Parathyroid adenoma (tissue), 2 donors: ENCODE measurements at regions not wholly inside any gene's neighbourhood (a gene's known extent, or its start where the extent isn't known, plus 50 kb on each side); places are given as distances from the start of the nearest gene placed in this dataset.
A peak's percentile ranks its signal among the peaks of the same experiment; 100 is the strongest.

ENCODE experiments used
- H2AFZ ChIP-seq: fragments of 300-600 bp; sonication (generic); one replicate; pipeline ENCODE4 v1.7.0; 2017; ENCODE audit warnings: antibody characterized with exemption, mild to moderate bottlenecking
- H3K27ac ChIP-seq: fragments of 300-600 bp; sonication (generic); one replicate; pipeline ENCODE4 v1.7.0; 2017
- H3K27me3 ChIP-seq: fragments of 300-600 bp; sonication (generic); one replicate; pipeline ENCODE4 v1.7.0; 2017; ENCODE audit warnings: low read length; ENCODE audit not compliant: control insufficient read depth, insufficient read depth
- H3K36me3 ChIP-seq: fragments of 300-600 bp; sonication (generic); one replicate; pipeline ENCODE4 v1.7.0; 2017; ENCODE audit warnings: low read length; ENCODE audit not compliant: control insufficient read depth, insufficient read depth
- H3K4me1 ChIP-seq: fragments of 300-600 bp; sonication (generic); one replicate; pipeline ENCODE4 v1.7.0; 2017; ENCODE audit warnings: control low read depth
- H3K4me2 ChIP-seq: fragments of 300-600 bp; sonication (generic); one replicate; pipeline ENCODE4 v1.7.0; 2017; ENCODE audit warnings: low read length
- H3K4me3 ChIP-seq: fragments of 300-600 bp; sonication (generic); one replicate; pipeline ENCODE4 v1.7.0; 2017; ENCODE audit warnings: low read depth, low read length
- H3K79me2 ChIP-seq: fragments of 300-600 bp; sonication (generic); one replicate; pipeline ENCODE4 v1.7.0; 2017; ENCODE audit warnings: control low read depth
- H3K9ac ChIP-seq: fragments of 300-600 bp; sonication (generic); one replicate; pipeline ENCODE4 v1.7.0; 2017; ENCODE audit warnings: mild to moderate bottlenecking
- H3K9me3 ChIP-seq: fragments of 300-600 bp; sonication (generic); one replicate; pipeline ENCODE4 v1.7.0; 2017; ENCODE audit warnings: low read length; ENCODE audit not compliant: control insufficient read depth
- TF ChIP-seq, protein P1 (sequence below): fragments of 300-600 bp; sonication (generic); IDR thresholded peaks from one replicate; pipeline ENCODE4 v1.7.0; 2017; ENCODE audit warnings: antibody characterized with exemption, mild to moderate bottlenecking
- donor health status: primary hyperparathyroidism.

DNA sequence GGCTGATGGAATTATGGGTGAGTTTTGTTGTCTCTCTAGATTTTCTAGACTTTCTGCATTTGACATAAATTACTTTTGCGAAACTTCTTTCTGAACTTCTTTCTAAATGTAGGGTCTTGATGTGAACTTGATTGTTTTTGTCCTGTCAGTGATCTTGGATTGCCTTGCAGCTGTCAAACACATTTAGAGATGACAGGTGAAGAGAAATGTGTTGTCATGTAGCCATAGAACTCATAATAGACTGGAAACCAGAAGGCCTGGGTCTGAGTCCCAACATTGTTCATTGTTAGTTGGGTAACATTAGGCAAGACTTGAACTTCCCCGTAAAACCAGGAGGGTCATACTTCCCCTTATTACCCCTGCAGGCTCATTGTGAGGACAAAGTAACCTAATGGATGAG is 109.0 kb downstream of the LRIG3 start:
- H3K4me3 ChIP-seq: no peak overlapping the region
- no peaks in the 10 kb centered on the region for H3K79me2 ChIP-seq
- no peak overlapping the region for H2AFZ ChIP-seq
- no peak overlapping the region for H3K27ac ChIP-seq
- H3K4me1 ChIP-seq: peaks cover 2% of the 10 kb centered on the region
- TF ChIP-seq, protein P1, sequence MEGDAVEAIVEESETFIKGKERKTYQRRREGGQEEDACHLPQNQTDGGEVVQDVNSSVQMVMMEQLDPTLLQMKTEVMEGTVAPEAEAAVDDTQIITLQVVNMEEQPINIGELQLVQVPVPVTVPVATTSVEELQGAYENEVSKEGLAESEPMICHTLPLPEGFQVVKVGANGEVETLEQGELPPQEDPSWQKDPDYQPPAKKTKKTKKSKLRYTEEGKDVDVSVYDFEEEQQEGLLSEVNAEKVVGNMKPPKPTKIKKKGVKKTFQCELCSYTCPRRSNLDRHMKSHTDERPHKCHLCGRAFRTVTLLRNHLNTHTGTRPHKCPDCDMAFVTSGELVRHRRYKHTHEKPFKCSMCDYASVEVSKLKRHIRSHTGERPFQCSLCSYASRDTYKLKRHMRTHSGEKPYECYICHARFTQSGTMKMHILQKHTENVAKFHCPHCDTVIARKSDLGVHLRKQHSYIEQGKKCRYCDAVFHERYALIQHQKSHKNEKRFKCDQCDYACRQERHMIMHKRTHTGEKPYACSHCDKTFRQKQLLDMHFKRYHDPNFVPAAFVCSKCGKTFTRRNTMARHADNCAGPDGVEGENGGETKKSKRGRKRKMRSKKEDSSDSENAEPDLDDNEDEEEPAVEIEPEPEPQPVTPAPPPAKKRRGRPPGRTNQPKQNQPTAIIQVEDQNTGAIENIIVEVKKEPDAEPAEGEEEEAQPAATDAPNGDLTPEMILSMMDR: no peak
- H3K9me3 ChIP-seq: no peaks in the 10 kb centered on the region
- H3K4me2 ChIP-seq: no peak overlapping the region
- no peaks in the 10 kb centered on the region for H3K36me3 ChIP-seq
- no peak overlapping the region for H3K9ac ChIP-seq
- H3K27me3 ChIP-seq: no peaks in the 10 kb centered on the region

- Histone ChIP-seq H3K4me3 (no peak overlapping the region), H3K36me3 (no peaks in the 10 kb centered on the region), H3K9me3 (no peaks in the 10 kb centered on the region), H3K27ac (no peak overlapping the region), H3K27me3 (no peaks in the 10 kb centered on the region), H3K79me2 (no peaks in the 10 kb centered on the region), H2AFZ (no peak overlapping the region), H3K9ac (no peak overlapping the region), H3K4me1 (peaks cover 2% of the 10 kb centered on the region), H3K4me2 (no peak overlapping the region)
- TF ChIP-seq, protein P1: no peak
Measured at GRCh38 chr12:58812214-58812613, 108.1 kb downstream of the LRIG3 start.

DNA sequence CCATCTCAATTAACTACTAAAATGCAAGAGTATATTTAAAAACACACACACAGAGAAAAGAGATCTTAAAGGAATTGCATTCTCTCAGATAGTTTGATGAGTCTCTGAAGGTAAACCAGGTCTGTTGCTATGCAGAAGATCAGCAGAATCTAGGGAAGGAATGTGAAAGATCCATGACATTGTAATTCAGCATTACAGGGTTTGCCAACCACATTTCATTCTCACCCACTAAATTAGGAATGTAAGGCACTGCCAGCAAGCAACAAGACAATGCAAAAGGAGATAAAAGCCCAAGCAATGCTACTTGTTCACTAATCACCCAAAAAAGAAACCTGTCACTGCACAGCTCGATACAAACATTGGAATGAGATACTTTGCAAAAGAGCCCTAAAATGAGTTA is 106.3 kb downstream of the LRIG3 start:
- Histone ChIP-seq H3K36me3 (no peaks in the 10 kb centered on the region), H3K79me2 (no peaks in the 10 kb centered on the region), H3K4me2 (no peak overlapping the region), H3K9me3 (no peaks in the 10 kb centered on the region), H2AFZ (peak overlapping the region; percentile 21), H3K4me1 (peaks cover 2% of the 10 kb centered on the region), H3K9ac (no peak overlapping the region), H3K27ac (no peak overlapping the region), H3K27me3 (no peaks in the 10 kb centered on the region), H3K4me3 (no peak overlapping the region)
- TF ChIP-seq, protein P1: no peak

DNA sequence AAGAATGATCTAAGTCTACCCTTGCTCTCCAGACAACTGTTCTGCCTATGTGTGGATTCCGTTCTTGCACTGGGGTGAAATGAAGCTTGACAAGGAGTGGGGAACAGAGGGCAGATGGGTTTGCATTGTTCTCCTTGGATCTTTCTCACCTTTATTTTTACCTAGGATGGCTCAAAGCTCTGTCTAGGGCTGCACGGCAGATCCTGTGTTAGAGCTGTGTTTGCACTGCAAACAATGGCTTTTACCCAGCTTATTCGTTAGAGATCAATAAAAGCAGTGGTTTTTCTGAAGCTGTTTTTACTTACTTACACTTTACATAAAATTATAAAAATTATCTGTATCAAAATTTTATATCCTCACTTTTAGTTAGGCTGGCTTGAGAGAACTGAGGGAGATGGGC is 105.1 kb downstream of the LRIG3 start:
- no peak overlapping the region for H3K4me2 ChIP-seq
- H3K4me1 ChIP-seq: peaks cover 2% of the 10 kb centered on the region
- H3K79me2 ChIP-seq: no peaks in the 10 kb centered on the region
- H3K27me3 ChIP-seq: no peaks in the 10 kb centered on the region
- TF ChIP-seq, protein P1: no peak
- no peaks in the 10 kb centered on the region for H3K9me3 ChIP-seq
- H2AFZ ChIP-seq: peak overlapping the region; percentile 57
- H3K9ac ChIP-seq: no peak overlapping the region
- H3K36me3 ChIP-seq: no peaks in the 10 kb centered on the region
- H3K4me3 ChIP-seq: no peak overlapping the region
- no peak overlapping the region for H3K27ac ChIP-seq

DNA sequence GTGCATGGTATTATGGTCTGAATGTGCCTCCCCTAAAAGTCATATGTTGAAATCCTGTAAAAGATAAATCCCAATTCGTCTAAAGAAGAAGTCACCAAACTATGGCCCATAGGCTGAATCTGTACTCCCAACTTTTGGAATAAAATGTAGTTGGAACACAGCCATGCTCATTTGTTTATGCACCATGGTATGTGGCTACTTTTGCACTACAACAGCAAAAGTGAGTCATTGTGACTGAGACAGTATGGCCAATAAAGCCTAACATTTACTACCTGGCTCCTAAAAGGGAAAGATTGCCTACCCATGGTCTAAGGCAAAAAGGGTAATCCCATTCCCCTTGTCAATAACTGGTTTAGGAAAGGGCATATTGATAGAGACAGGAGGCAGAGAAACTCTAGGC is 101.8 kb downstream of the LRIG3 start:
- Histone ChIP-seq H3K27ac (no peak overlapping the region), H2AFZ (no peak overlapping the region), H3K4me1 (peaks cover 2% of the 10 kb centered on the region), H3K4me2 (no peak overlapping the region), H3K27me3 (no peaks in the 10 kb centered on the region), H3K9me3 (no peaks in the 10 kb centered on the region), H3K79me2 (no peaks in the 10 kb centered on the region), H3K4me3 (no peak overlapping the region), H3K36me3 (no peaks in the 10 kb centered on the region), H3K9ac (no peak overlapping the region)
- TF ChIP-seq, protein P1: no peak
